Left ventricle myocardium inferior (tissue), 1 donor: ENCODE measurements at regions not wholly inside any gene's neighbourhood (a gene's known extent, or its start where the extent isn't known, plus 50 kb on each side); places are given as distances from the start of the nearest gene placed in this dataset.
"Not testable (repeated sequence)": the region's sequence is repeated elsewhere in the genome, so short reads cannot be mapped to it uniquely, and the experiment has no call there.

ENCODE experiments used
- DNase-seq: peaks from one replicate; pipeline ENCODE4 v3.0.0-alpha.2; 2020
- H3K27ac ChIP-seq: fragments of 200-600 bp; replicated peaks from 2 replicates; pipeline ENCODE4 v1.8.0; 2021
- H3K27me3 ChIP-seq: fragments of 200-600 bp; 2 replicates; pipeline ENCODE4 v1.8.0; 2021; ENCODE audit warnings: low read depth
- H3K36me3 ChIP-seq: fragments of 200-600 bp; 2 replicates; pipeline ENCODE4 v1.8.0; 2021
- H3K4me1 ChIP-seq: fragments of 200-600 bp; 2 replicates; pipeline ENCODE4 v1.8.0; 2021
- H3K4me3 ChIP-seq: fragments of 200-600 bp; 2 replicates; pipeline ENCODE4 v1.8.0; 2021; ENCODE audit warnings: mild to moderate bottlenecking, moderate library complexity
- H3K9me3 ChIP-seq: fragments of 200-600 bp; replicated peaks from 2 replicates; pipeline ENCODE4 v1.8.0; 2021
- intact Hi-C: fragments of 100-400 bp; cut with micrococcal nuclease; formaldehyde crosslinking; loops from one replicate; pipeline ENCODE4 v1.11.0; 2022
- TF ChIP-seq, protein P1 (sequence below): fragments of 200-600 bp; IDR thresholded peaks from 2 replicates; pipeline ENCODE4 v1.8.0; 2021; ENCODE audit warnings: antibody characterized with exemption, mild to moderate bottlenecking, borderline replicate concordance
- donor health status: DM: no; HTN: yes; CAD: no; lungs with severe emphysema.

GRCh38 chr3:185306286-185306685 is 52.4 kb upstream of the EHHADH start:
- intact Hi-C loops, H3K27me3 ChIP-seq, H3K4me3 ChIP-seq, DNase-seq, H3K27ac ChIP-seq, H3K4me1 ChIP-seq: not testable (repeated sequence)
- H3K36me3 ChIP-seq: peaks cover 23% of the 10 kb centered on the region
- peaks cover 34% of the 10 kb centered on the region for H3K9me3 ChIP-seq

DNA sequence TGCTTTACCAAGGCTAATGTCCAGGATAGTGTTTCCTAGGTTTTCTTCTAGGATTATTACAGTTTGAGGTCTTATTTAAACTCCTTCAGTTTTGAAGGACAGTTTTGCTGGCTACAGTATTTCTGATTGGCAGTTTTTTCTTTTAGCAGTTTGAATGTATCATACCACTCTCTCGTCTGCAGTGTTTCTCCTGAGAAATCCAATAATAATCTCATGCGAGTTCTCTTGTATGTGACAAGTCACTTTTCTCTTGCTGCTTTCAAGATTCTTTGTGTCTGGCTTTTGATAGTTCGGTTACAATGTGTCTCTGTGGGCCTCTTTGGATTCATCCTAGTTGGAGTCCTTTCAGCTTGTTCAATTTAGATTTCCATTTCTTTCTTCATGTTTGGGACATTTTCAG is 53.0 kb upstream of the EHHADH start:
- Histone ChIP-seq H3K9me3 (peaks cover 34% of the 10 kb centered on the region), H3K36me3 (peaks cover 23% of the 10 kb centered on the region), H3K4me3 (no peak overlapping the region), H3K27ac (no peak overlapping the region), H3K27me3 (no peaks in the 10 kb centered on the region), H3K4me1 (no peaks in the 10 kb centered on the region)
- no peak for DNase-seq
- intact Hi-C loops: no loop called here
- TF ChIP-seq, protein P1, sequence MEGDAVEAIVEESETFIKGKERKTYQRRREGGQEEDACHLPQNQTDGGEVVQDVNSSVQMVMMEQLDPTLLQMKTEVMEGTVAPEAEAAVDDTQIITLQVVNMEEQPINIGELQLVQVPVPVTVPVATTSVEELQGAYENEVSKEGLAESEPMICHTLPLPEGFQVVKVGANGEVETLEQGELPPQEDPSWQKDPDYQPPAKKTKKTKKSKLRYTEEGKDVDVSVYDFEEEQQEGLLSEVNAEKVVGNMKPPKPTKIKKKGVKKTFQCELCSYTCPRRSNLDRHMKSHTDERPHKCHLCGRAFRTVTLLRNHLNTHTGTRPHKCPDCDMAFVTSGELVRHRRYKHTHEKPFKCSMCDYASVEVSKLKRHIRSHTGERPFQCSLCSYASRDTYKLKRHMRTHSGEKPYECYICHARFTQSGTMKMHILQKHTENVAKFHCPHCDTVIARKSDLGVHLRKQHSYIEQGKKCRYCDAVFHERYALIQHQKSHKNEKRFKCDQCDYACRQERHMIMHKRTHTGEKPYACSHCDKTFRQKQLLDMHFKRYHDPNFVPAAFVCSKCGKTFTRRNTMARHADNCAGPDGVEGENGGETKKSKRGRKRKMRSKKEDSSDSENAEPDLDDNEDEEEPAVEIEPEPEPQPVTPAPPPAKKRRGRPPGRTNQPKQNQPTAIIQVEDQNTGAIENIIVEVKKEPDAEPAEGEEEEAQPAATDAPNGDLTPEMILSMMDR: no peak

DNA sequence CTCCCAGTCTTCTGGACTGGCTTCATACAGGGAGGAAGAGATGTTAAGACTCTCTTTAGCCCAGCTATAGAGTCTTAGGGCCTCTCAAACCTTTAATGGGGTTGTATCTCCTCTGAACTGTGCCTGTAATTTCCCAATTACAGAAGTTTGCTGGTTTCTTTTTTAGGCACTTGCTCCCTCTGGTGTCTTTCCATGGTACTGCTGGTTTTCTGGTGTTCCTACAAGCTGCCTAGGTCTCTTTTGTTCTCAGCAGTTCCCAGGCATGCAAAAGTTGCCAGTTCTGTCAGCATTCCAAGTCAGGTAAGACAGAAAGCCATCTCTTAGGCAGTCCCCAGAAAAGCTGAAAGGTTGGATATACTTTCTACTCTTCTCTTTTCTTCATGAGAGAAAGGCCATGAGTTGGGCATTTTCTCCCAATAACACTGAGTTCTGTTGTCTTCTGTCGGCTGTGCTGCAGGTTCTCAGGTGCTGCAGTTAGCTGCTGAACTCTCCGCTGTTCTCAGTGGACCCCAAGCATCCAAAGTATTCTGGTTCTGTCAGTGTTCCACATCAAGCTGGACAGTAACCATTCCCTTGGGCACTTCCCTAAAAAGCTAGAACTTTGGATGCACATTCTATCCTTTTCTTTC is 54.4 kb upstream of the EHHADH start:
- Histone ChIP-seq H3K36me3 (peaks cover 23% of the 10 kb centered on the region), H3K9me3 (peaks cover 34% of the 10 kb centered on the region), H3K4me1 (no peaks in the 10 kb centered on the region), H3K27ac (no peak overlapping the region), H3K4me3 (no peak overlapping the region), H3K27me3 (no peaks in the 10 kb centered on the region)
- DNase-seq: no peak
- intact Hi-C loops: no loop called here
- TF ChIP-seq, protein P1: peak; percentile 65

DNA sequence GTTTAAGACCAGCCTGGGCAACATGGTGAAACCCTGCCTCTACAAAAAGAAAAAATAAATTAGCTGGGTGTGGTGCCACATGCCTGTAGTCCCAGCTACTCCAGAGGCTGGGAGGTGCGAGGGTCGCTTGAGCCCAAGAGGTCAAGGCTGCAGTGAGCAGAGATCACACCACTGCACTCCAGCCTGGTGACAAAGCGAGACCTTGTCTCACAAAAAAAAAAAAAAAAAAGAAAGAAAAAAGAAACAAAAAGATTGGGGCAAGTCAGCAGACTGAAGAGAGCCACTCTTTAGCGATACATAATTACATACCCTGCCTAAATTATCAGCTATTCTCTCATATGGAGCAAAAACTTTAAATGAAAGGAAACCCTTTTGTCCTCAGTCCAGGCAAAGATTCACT is 53.6 kb upstream of the MAP3K13 start:
- Histone ChIP-seq H3K27ac (no peak overlapping the region), H3K9me3 (peaks cover 34% of the 10 kb centered on the region), H3K36me3 (peaks cover 23% of the 10 kb centered on the region), H3K4me3 (no peak overlapping the region), H3K4me1 (no peaks in the 10 kb centered on the region), H3K27me3 (no peaks in the 10 kb centered on the region)
- TF ChIP-seq, protein P1: no peak
- intact Hi-C loops: no loop called here
- DNase-seq: no peak

DNA sequence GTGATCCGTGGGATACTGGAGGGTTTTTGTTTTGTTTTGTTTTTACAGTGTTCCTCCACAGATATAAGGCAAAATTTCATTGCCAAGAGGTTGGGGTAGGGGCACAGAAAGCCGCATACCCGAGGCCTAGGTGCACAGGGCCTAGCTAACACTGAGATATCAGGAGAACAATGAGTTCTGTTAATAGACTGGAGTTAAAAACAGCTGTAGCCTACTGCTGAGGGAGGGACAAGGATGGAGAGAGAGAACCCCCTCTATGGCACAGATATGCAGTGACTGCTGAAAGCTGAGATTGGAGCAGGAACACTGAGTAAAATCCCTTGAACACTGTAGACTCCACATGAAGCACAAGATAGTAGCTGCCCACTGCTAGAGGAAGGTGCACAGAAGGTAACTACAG is 53.1 kb upstream of the MAP3K13 start:
- intact Hi-C loops: no loop called here
- peaks cover 23% of the 10 kb centered on the region for H3K36me3 ChIP-seq
- DNase-seq: no peak
- H3K9me3 ChIP-seq: peaks cover 34% of the 10 kb centered on the region
- H3K27ac ChIP-seq: no peak overlapping the region
- H3K4me3 ChIP-seq: no peak overlapping the region
- TF ChIP-seq, protein P1: no peak
- H3K27me3 ChIP-seq: no peaks in the 10 kb centered on the region
- H3K4me1 ChIP-seq: no peaks in the 10 kb centered on the region

DNA sequence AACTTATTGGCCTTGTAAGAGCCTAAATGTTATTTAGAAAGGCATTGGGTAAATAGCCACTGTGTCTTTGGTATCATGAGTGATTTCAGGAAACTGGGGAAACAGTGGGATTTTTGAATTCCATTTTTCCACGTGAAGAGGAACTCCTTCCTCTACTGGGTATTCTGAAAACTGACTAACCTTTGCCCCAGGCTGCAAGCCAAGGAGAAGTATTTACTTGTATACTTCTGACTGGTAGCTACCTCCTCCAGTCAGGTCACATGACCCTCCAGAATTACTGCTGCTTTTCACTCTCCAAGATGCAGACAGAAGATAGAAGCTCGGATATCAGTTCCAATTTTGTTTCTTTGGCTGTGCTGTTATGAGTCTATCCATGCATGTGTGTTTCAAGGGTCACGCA is 50.9 kb upstream of the MAP3K13 start:
- intact Hi-C loops: no loop called here
- H3K4me3 ChIP-seq: no peak overlapping the region
- H3K36me3 ChIP-seq: peaks cover 6% of the 10 kb centered on the region
- peaks cover 24% of the 10 kb centered on the region for H3K9me3 ChIP-seq
- TF ChIP-seq, protein P1: no peak
- H3K27me3 ChIP-seq: no peaks in the 10 kb centered on the region
- DNase-seq: no peak
- H3K4me1 ChIP-seq: peaks cover 6% of the 10 kb centered on the region
- H3K27ac ChIP-seq: no peak overlapping the region
